NCI-H1092 (cell line): ENCODE measurements at regions not wholly inside any gene's neighbourhood (a gene's known extent, or its start where the extent isn't known, plus 50 kb on each side); places are given as distances from the start of the nearest gene placed in this dataset.

Source experiments
- DNase-seq: peaks from one replicate; lab custom pipeline; 2025; lab: John Stamatoyannopoulos, UW

DNA sequence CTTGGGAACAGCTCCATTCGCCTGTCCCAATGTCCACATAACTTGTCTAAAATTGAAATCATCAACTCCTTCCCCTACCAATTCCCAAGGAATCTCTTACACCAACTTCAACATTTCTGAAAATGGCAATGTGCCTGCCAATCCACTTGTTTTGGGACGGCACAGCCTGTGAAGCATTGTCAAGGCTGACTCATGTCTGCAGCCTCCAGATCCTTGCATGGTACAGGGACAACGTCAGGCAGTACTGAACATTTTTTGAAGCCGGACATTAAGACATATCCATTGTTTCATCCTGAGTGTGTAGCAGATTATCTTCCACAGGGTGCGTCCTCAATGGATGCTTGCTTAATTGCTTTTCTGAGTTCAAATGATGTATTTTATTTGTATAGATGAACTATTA lies 794.1 kb downstream of the BCL11B start:
- DNase-seq: no peak

DNA sequence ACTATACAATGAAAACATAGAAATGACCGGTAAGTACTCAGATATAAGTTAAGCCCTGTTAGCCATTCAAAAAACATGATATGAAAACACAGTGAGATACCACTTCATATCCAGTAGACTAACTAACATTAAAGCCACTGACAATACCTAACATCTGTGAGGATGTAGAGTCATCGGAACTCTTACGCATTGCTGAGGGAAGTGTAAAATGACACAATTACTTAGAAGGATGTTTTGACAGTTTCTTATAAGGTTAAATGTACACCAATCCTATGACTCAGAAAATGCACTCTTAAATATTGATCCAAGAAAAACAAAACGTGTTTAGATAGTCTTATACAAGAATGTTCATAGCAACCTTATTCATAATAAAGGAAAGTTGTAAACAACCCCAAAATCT lies 782.9 kb downstream of the BCL11B start:
- no peak for DNase-seq

DNA sequence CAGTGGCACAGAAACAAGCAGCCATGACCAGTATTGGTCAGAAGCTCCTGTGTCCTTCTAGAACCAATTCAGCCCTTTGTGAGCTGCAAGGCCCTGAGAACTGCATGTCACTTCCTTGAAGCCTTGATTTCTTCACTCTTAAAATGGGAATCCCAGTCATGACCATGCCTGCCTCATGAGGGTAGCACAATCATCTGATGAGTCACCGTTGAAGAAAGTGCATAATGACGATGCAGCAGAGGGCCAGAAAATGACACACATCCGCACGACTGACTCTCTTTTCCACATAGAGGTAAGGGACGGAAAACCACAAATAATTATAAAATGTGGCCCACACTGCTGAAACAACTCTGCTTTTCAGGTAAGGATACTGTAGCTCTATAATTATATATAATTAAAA lies 777.4 kb downstream of the BCL11B start:
- no peak for DNase-seq

DNA sequence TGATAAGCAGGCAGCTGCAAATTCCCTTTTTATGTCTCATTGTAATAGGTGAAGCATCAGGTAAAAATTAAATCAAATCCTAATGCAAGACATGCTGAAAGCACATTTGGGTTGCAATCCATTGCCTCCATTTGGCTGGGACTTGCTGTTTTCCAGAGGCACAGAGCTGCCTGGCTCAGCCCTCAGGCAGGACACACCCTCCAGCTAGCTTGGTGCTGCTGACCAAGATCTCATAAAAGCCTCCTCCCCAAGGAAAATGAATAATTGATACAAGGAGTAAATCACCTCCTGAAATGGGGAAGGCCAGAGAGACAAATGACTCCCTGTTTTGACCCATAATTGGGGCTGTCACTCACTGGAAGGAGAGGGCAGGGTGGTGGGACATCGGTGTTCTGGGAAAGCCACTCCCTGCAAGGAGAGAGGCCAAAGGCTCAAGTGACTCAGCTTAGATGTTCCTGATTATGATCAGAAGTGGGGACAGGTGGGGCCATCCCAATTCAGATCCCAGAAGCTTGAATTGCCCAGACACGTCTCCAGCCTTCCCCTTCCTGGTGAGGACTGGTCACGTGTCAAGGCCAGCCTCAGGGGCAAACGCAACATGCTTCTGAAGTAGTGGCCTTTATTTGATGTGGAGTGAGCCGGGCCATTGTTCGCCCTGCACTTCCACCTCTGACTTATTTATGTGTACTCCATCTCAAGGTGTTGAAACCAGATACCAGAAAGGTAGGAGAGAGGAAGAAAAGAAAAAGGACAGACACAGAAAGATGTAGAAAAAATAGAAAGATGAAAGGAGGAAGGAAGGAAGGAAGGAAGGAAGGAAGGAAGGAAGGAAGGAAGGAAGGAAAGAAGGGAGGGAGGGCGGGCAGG lies 773.7 kb downstream of the BCL11B start:
- DNase-seq: no peak

- no peak for DNase-seq
Observed at GRCh38 chr14:98501335-98501734, 770.7 kb downstream of the BCL11B start.

DNA sequence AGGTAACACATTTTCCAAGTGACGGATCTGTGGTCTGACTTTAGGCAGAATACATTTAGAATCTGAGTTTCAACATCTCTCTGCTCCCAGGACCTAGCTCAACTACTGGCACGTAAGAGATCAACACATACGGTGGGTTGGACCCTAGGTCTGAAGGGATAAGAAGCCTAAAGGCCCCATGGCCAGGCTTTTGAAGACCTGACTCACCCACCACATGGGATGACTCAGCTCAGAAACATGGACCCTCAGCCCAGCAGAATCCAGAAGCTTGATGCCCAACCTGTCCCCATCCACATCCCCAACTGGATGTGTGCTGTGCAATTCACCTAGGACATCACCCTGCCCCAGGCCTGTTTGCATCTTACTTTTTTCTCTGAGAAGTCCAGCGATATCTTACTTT lies 770.2 kb downstream of the BCL11B start:
- DNase-seq: no peak

DNA sequence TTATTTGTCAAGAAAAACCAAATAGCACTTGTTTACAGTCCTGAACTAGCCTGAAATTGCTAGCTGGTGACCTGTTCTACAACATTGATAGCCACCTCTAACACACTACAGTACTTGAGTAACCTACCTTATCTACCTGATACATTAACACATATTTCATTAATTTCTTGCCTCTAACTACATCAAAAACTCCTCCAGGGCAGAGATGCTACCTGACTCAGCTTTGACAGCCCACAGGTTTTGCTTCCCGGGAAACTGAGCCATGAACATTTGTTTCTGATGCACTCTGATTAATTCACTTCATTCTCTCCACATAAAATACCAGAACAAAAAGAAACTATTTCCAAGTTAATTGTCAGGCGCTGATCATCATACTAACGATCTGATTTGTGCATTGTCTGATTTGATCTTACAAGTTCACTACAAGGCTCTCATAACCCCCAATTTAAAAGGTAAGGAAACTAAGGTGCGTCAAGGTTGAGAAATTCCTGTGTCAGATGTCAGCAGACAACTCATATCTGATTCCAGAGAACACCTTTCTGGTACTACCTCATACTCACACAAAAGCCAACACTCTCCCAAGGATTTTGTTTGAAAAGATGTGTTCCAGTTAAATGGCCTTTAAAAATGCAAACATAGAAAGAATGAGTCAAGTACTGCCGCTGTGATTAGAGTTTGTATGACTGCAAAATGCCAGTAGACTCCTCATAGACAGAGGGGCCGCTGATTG lies 768.7 kb downstream of the BCL11B start:
- DNase-seq: no peak

- no peak for DNase-seq
Observed at GRCh38 chr14:98507264-98507663, 764.7 kb downstream of the BCL11B start.

DNA sequence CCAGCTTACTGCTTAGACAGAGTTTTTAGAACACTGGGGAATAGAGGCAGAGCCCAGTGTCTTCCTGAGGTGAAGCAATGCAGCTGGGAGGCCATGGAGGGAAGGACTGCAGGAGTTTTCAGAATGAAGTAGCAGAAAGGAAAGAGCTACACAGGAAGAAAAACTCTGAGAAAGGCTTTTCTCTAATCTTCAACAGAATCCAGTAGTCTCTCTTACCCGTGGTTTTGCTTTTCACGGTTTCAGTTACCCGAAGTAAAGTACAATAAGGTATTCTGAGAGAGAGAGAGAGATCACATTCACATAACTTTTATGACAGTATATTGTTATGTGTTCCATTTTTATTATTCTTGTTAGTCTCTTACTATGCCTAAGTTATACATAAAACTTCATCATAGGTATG lies 761.6 kb downstream of the BCL11B start:
- no peak for DNase-seq

GRCh38 chr14:98512501-98513251 lies 759.3 kb downstream of the BCL11B start:
- no peak for DNase-seq

DNA sequence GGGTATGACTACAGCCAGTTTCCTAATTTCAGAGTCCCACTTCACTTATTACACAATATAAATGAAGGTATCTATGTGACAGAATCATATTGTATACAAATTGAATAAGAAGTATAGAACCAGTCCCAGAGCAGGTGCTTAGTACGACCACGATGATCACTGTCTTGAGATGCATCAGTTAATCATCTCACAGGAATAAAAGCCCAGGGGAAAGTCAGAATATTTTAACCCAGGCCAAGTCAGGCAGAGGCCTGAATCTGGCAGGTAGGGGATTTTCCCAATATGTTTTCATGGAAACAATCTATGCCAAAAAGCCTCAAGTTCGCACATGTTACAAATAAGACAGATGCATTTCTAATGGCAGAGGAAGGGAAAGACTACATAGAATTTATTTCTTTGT lies 758.4 kb downstream of the BCL11B start:
- no peak for DNase-seq

- no peak for DNase-seq
Observed at GRCh38 chr14:98514016-98514415, 758.0 kb downstream of the BCL11B start.

DNA sequence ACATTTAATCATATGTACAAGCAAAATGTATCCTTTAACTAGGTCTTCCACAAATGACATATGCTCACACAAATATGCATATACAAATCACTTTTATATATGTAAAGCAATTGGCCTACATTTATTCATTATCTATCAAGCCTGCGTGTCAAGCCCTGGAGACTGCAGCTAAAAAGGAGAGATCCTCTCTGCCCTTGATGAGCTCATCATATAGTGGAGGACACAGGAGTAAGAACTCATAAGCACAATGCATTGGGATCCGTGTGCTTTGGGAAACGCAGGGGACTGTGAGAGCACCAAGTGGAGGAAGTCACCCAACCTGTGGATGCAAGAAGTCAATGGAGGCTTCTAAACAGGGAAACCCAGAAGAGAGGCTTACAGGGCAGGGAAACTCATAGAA lies 735.7 kb downstream of the BCL11B start:
- DNase-seq: no peak

- DNase-seq: no peak
Observed at GRCh38 chr14:98542316-98542715, 729.7 kb downstream of the BCL11B start.

DNA sequence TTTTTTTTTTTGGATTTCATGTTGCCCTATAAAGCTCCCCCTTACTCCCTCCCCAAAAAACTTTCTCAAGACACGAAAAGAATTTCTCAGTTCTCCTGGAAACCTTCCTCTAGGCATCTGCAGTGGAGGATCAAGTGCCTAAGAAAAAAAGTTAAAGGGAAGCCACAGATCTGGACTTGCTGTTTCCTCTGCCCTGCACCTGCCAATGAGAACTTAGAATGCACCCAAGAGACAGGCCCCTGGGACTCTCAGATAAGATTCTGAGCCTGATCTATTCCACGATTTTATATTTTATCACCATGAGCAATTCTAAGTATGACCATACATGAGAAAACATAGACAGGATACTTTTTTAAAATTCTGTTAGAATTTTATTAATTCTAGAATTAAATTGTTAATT lies 728.9 kb downstream of the BCL11B start:
- no peak for DNase-seq

DNA sequence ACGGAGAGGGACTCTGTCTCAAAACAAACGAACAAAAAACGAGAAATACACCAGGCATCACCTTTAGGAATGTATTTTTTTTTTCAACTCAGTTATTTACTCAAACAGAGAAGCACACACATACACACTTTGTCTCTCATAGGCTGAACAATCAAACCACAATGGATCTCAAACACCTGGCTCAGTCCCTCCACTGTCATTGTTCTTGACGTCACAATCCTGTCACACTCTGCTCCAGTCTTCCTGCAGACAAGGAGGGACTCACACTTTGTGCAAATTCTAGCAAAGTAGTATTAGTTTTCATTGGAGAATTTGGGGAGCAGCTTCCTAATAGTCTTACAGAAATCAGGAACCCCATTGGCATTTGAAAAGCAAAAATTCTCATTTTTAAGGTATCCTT lies 727.8 kb downstream of the BCL11B start:
- DNase-seq: no peak

GRCh38 chr14:98545181-98545580 lies 726.8 kb downstream of the BCL11B start:
- no peak for DNase-seq

GRCh38 chr14:98548071-98548686 lies 723.8 kb downstream of the BCL11B start:
- no peak for DNase-seq

GRCh38 chr14:98551028-98551427 lies 721.0 kb downstream of the BCL11B start:
- DNase-seq: no peak

DNA sequence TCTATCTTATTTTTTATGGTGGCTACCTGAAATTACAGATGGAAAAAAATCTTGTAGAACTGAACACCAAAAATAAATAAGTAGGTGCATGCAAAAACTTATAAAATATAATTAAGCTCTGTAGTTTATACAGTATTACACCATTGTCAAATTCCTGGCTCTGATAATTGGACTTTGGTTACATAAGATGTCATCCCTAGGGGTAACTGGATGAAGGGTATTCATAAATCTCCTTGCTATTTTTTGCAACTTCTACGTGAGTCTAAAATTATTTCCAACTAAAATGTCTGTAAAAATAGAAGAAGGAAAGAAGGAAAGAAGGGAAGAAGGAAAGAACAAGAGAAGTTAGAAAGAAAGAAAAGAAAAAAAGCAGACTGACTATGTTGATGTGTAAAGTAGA lies 716.6 kb downstream of the BCL11B start:
- no peak for DNase-seq

- DNase-seq: no peak
Observed at GRCh38 chr14:98564006-98564405, 708.0 kb downstream of the BCL11B start.

GRCh38 chr14:98564541-98564940 lies 707.5 kb downstream of the BCL11B start:
- DNase-seq: no peak
